ENCODE measurements at regions not wholly inside any gene's neighbourhood (a gene's known extent, or its start where the extent isn't known, plus 50 kb on each side); places are given as distances from the start of the nearest gene placed in this dataset.

DNA sequence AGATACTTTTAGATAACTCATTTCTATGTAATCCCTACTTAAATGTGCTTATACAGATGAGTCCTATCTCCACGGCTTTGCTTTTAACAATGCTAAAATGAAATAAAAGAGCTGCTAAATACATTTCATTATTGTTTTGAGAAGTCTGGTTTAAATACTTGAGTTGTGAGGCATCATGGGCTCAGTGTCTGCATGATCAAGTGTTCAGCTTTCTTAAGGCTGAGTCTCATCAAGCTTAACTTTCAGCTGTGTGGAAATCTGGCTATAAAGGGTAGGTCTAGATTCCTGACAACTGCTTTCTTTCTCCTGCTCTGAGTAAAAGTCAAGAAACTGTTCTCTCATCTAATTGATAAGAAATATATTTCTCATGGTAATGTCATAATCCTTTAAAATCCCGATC, 235.4 kb downstream of the FSCB start:
- TF ChIP-seq CTCF (IDR thresholded peaks at IDR 0.05 in 8 of 11, conservative IDR thresholded peaks at IDR 0.05 in 3 of 11), result no peak
- TF ChIP-seq POLR2A (IDR thresholded peaks at IDR 0.05), result no peak
- TF ChIP-seq POLR2AphosphoS5 (IDR thresholded peaks at IDR 0.05), result no peak

Data from spleen (tissue), 7 donors.